ENCODE measurements at regions not wholly inside any gene's neighbourhood (a gene's known extent, or its start where the extent isn't known, plus 50 kb on each side); places are given as distances from the start of the nearest gene placed in this dataset.
"Not testable (repeated sequence)": the region's sequence is repeated elsewhere in the genome, so short reads cannot be mapped to it uniquely, and the experiment has no call there.

DNA sequence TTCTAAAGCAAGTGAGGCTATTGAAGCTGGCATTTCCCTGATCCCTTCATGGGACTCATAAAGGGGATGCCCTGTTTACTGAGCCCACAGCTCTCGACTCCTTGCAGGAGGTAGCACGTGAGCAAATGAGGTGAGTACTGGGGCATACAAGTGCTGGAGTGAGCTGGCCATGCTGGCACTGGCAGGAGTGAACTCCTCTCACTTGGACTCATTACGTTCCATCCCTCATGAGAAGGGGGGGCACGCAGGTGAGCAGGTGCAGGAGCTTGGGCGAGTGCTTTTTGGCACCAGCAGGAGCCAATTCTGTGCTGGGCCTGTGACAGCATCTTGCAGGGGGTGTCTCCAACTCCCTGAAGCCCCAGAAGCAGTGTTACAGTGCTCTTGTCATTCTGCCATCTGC, 337.1 kb upstream of the CA10 start:
- no peak for DNase-seq
- no peak overlapping the region for H3K4me3 Mint-ChIP-seq
- intact Hi-C loops (cut with micrococcal nuclease), result no loop called here
- H3K27me3 Mint-ChIP-seq (ENCODE audit: low read depth), result no peaks in the 10 kb centered on the region
- H3K9me3 Mint-ChIP-seq, result peaks cover 3% of the 10 kb centered on the region
- no peaks in the 10 kb centered on the region for H3K36me3 Mint-ChIP-seq (ENCODE audit: low read depth)
- CTCF ChIA-PET, result interaction anchor here (1.0 kb wide), 1 partner anchor 17 kb away, joined by 4 read pairs; no protein-coding TSS in a partner anchor
- no peaks in the 10 kb centered on the region for H3K4me1 Mint-ChIP-seq (ENCODE audit: low read depth)
- no peak overlapping the region for H3K27ac Mint-ChIP-seq

DNA sequence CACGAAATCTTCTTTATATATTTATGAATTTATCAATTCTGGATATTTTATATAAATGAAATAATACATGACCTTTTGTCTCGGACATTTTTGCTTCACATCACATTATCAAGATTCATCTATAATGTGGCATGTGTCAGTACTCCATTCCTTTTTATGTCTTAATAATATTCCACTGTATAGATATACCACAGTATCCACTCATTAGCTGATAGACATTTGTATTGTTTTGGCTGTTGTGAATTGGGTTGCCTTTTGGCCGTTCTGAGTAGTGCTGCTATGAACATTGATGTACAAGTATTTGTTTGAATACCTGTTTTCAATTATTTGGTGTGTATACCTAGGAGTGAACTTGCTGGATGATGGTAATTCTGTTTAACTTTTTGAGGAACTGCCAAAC, 323.8 kb upstream of the CA10 start:
- intact Hi-C loops (cut with micrococcal nuclease), result no loop called here
- Mint-ChIP-seq H3K27ac (no peak overlapping the region), H3K36me3 (ENCODE audit: low read depth) (peaks cover 1% of the 10 kb centered on the region), H3K9me3 (no peaks in the 10 kb centered on the region), H3K4me1 (ENCODE audit: low read depth) (no peaks in the 10 kb centered on the region), H3K27me3 (ENCODE audit: low read depth) (no peaks in the 10 kb centered on the region), H3K4me3 (no peak overlapping the region)
- CTCF ChIA-PET, result no interaction called here
- no peak for DNase-seq

- intact Hi-C loops (cut with micrococcal nuclease), result no loop called here
- no peak for DNase-seq
- H3K9me3 Mint-ChIP-seq, result no peaks in the 10 kb centered on the region
- CTCF ChIA-PET, result interaction anchor here (0.7 kb wide), 2 partner anchors 99 to 626 kb away, joined by 3 read pairs; no protein-coding TSS in a partner anchor
- H3K27ac Mint-ChIP-seq, result no peak overlapping the region
- no peaks in the 10 kb centered on the region for H3K4me1 Mint-ChIP-seq (ENCODE audit: low read depth)
- H3K27me3 Mint-ChIP-seq (ENCODE audit: low read depth), result no peaks in the 10 kb centered on the region
- H3K4me3 Mint-ChIP-seq, result no peak overlapping the region
- H3K36me3 Mint-ChIP-seq (ENCODE audit: low read depth), result peaks cover 1% of the 10 kb centered on the region
Measured at GRCh38 chr17:52477824-52478699, 319.5 kb upstream of the CA10 start.

- H3K36me3 Mint-ChIP-seq (ENCODE audit: low read depth), result peaks cover 1% of the 10 kb centered on the region
- no peaks in the 10 kb centered on the region for H3K9me3 Mint-ChIP-seq
- H3K27me3 Mint-ChIP-seq (ENCODE audit: low read depth), result no peaks in the 10 kb centered on the region
- CTCF ChIA-PET, result interaction anchor here (0.7 kb wide), 1 partner anchor 98 kb away, joined by 3 read pairs; no protein-coding TSS in a partner anchor
- no peak overlapping the region for H3K4me3 Mint-ChIP-seq
- H3K27ac Mint-ChIP-seq, result no peak overlapping the region
- intact Hi-C loops (cut with micrococcal nuclease), result no loop called here
- DNase-seq, result no peak
- H3K4me1 Mint-ChIP-seq (ENCODE audit: low read depth), result no peaks in the 10 kb centered on the region
Measured at GRCh38 chr17:52476638-52477313, 318.3 kb upstream of the CA10 start.

DNA sequence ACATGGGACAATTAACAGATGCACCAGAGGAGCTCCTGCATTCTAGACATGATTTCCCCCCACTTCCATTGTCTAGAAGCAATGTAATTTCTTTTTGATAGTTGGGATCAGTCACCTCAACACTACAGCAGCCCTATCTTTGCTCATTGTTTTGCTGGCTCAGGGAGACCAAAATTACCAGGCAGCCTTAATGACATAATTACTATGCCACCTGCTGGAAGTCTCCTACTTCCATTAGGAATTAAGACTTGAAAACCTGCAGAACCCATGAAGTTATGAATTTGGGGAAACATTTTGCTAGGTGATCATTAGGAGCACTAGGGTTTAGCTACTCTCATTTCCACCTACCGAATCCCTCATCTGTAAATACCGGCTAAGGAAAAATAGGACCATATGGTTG, 312.0 kb upstream of the CA10 start:
- no peak overlapping the region for H3K27ac Mint-ChIP-seq
- H3K4me3 Mint-ChIP-seq, result no peak overlapping the region
- no peaks in the 10 kb centered on the region for H3K36me3 Mint-ChIP-seq (ENCODE audit: low read depth)
- intact Hi-C loops (cut with micrococcal nuclease), result no loop called here
- H3K27me3 Mint-ChIP-seq (ENCODE audit: low read depth), result peaks cover 3% of the 10 kb centered on the region
- CTCF ChIA-PET, result interaction anchor here (0.6 kb wide), 1 partner anchor 1062 kb away, joined by 5 read pairs; no protein-coding TSS in a partner anchor
- peaks cover 3% of the 10 kb centered on the region for H3K9me3 Mint-ChIP-seq
- no peak for DNase-seq
- no peaks in the 10 kb centered on the region for H3K4me1 Mint-ChIP-seq (ENCODE audit: low read depth)

DNA sequence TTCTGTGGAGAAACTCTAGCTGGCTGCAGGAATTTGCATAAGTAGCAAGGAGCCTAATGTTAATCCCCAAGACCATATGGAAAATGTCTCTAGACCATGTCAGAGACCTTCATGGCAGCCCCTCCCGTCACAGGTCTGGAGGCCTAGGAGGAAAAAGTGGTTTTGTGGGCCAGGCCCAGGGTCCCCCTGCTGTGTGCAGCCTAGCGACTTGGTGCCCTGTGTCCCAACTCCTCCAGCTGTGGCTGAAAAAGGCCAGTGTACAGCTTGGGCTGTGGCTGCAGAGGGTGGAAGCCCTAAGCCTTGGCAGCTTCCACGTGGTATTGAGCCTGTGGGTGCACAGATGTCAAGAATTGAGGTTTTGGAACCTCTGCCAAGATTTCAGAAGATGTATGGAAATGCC, 306.9 kb upstream of the CA10 start:
- no peaks in the 10 kb centered on the region for H3K4me1 Mint-ChIP-seq (ENCODE audit: low read depth)
- CTCF ChIA-PET, result no interaction called here
- no peak for DNase-seq
- H3K27ac Mint-ChIP-seq, result no peak overlapping the region
- H3K27me3 Mint-ChIP-seq (ENCODE audit: low read depth), result peaks cover 3% of the 10 kb centered on the region
- H3K4me3 Mint-ChIP-seq, result no peak overlapping the region
- intact Hi-C loops (cut with micrococcal nuclease), result no loop called here
- H3K9me3 Mint-ChIP-seq, result peaks cover 6% of the 10 kb centered on the region
- H3K36me3 Mint-ChIP-seq (ENCODE audit: low read depth), result no peaks in the 10 kb centered on the region

GRCh38 chr17:52451294-52451861, 292.9 kb upstream of the CA10 start:
- Mint-ChIP-seq H3K36me3 (ENCODE audit: low read depth) (no peaks in the 10 kb centered on the region), H3K27ac (no peak overlapping the region), H3K27me3 (ENCODE audit: low read depth) (peaks cover 2% of the 10 kb centered on the region), H3K4me1 (ENCODE audit: low read depth) (no peaks in the 10 kb centered on the region), H3K4me3 (no peak overlapping the region), H3K9me3 (peaks cover 6% of the 10 kb centered on the region)
- intact Hi-C loops (cut with micrococcal nuclease), result loop anchor here (5.0 kb wide), 1 partner anchor 634 kb away; no protein-coding TSS in a partner anchor
- DNase-seq, result no peak
- CTCF ChIA-PET, result no interaction called here

DNA sequence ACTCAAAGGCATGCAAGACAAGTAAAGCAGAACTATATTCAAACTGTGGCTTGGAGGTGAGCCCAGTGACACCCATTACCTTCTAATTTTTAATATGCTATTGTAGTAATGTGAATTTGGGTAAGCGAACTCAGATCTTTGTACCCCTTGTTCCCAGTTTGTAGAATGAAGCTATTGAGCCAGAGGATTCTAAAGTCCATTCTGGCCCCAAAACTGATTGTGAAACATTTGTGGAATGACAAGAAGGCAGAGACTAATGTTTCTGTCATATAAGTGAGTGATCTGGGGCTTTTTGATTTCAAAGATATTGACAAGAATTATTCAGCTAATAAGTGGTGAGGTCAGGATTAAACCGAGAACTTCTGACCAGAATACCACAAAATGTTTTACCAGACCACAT, 283.8 kb upstream of the CA10 start:
- Mint-ChIP-seq H3K4me3 (no peak overlapping the region), H3K36me3 (ENCODE audit: low read depth) (no peaks in the 10 kb centered on the region), H3K27me3 (ENCODE audit: low read depth) (no peaks in the 10 kb centered on the region), H3K9me3 (peaks cover 13% of the 10 kb centered on the region), H3K27ac (no peak overlapping the region), H3K4me1 (ENCODE audit: low read depth) (no peaks in the 10 kb centered on the region)
- no peak for DNase-seq
- CTCF ChIA-PET, result no interaction called here
- intact Hi-C loops (cut with micrococcal nuclease), result no loop called here

GRCh38 chr17:52420555-52421078, 262.1 kb upstream of the CA10 start:
- intact Hi-C loops (cut with micrococcal nuclease), result no loop called here
- no peaks in the 10 kb centered on the region for H3K27me3 Mint-ChIP-seq (ENCODE audit: low read depth)
- H3K4me3 Mint-ChIP-seq, result no peak overlapping the region
- no peaks in the 10 kb centered on the region for H3K36me3 Mint-ChIP-seq (ENCODE audit: low read depth)
- no peak overlapping the region for H3K27ac Mint-ChIP-seq
- no peak for DNase-seq
- H3K9me3 Mint-ChIP-seq, result peaks cover 10% of the 10 kb centered on the region
- H3K4me1 Mint-ChIP-seq (ENCODE audit: low read depth), result no peaks in the 10 kb centered on the region
- CTCF ChIA-PET, result no interaction called here

GRCh38 chr17:52419229-52419641, 260.7 kb upstream of the CA10 start:
- Mint-ChIP-seq H3K4me1 (ENCODE audit: low read depth) (no peaks in the 10 kb centered on the region), H3K27me3 (ENCODE audit: low read depth) (no peaks in the 10 kb centered on the region), H3K9me3 (peaks cover 7% of the 10 kb centered on the region), H3K36me3 (ENCODE audit: low read depth) (no peaks in the 10 kb centered on the region), H3K4me3 (no peak overlapping the region), H3K27ac (no peak overlapping the region)
- no peak for DNase-seq
- CTCF ChIA-PET, result no interaction called here
- intact Hi-C loops (cut with micrococcal nuclease), result no loop called here

- Mint-ChIP-seq H3K4me1 (ENCODE audit: low read depth) (no peaks in the 10 kb centered on the region), H3K36me3 (ENCODE audit: low read depth) (no peaks in the 10 kb centered on the region), H3K4me3 (no peak overlapping the region), H3K9me3 (peaks cover 2% of the 10 kb centered on the region), H3K27me3 (ENCODE audit: low read depth) (no peaks in the 10 kb centered on the region), H3K27ac (no peak overlapping the region)
- intact Hi-C loops (cut with micrococcal nuclease), result no loop called here
- DNase-seq, result no peak
- CTCF ChIA-PET, result no interaction called here
Measured at GRCh38 chr17:52410781-52411180, 252.3 kb upstream of the CA10 start.

DNA sequence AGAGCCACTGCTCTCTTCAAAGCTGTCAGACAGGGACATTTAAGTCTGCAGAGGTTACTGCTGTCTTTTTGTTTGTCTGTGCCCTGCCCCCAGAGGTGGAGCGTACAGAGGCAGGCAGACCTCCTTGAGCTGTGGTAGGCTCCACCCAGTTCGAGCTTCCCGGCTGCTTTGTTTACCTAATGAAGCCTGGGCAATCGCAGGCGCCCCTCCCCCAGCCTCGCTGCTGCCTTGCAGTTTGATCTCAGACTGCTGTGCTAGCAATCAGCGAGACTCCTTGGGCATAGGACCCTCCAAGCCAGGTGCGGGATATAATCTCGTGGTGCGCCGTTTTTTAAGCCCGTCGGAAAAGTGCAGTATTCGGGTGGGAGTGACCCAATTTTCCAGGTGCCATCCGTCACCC, 250.7 kb upstream of the CA10 start:
- CTCF ChIA-PET; H3K4me1 Mint-ChIP-seq (ENCODE audit: low read depth); H3K36me3 Mint-ChIP-seq (ENCODE audit: low read depth); H3K27ac Mint-ChIP-seq; H3K27me3 Mint-ChIP-seq (ENCODE audit: low read depth); H3K9me3 Mint-ChIP-seq; intact Hi-C loops (cut with micrococcal nuclease); H3K4me3 Mint-ChIP-seq; DNase-seq: not testable (repeated sequence)

Measured in activated naive CD4-positive, alpha-beta T cell treated with anti-CD3 and anti-CD28 coated beads for 36 hours (primary cell).